Neural progenitor cell (in vitro differentiated cells): ENCODE measurements at regions not wholly inside any gene's neighbourhood (a gene's known extent, or its start where the extent isn't known, plus 50 kb on each side); places are given as distances from the start of the nearest gene placed in this dataset.
"Not testable (repeated sequence)": the region's sequence is repeated elsewhere in the genome, so short reads cannot be mapped to it uniquely, and the experiment has no call there.

Experiments
- DNase-seq: peaks from one replicate; pipeline ENCODE4 v3.0.0-alpha.2; 2016; ENCODE audit warnings: low spot score
- H2AFZ ChIP-seq: fragments of 200-600 bp; sonication (generic); replicated peaks from 2 replicates; pipeline ENCODE4 v1.6.1; 2016; ENCODE audit warnings: antibody characterized with exemption
- H3F3A ChIP-seq: fragments of 200-600 bp; sonication (generic); 2 replicates; pipeline ENCODE4 v1.6.1; 2016; ENCODE audit warnings: antibody characterized with exemption, low read depth
- H3K27ac ChIP-seq: fragments of 200-600 bp; sonication (generic); 2 replicates; pipeline ENCODE4 v1.5.1; 2016; ENCODE audit warnings: mild to moderate bottlenecking
- H3K27me3 ChIP-seq: fragments of 200-600 bp; sonication (generic); 2 replicates; pipeline ENCODE4 v1.6.1; 2016; ENCODE audit warnings: mild to moderate bottlenecking, moderate library complexity
- H3K36me3 ChIP-seq: fragments of 200-600 bp; sonication (generic); 2 replicates; pipeline ENCODE4 v1.5.1; 2016
- H3K4me1 ChIP-seq: fragments of 200-600 bp; sonication (generic); 2 replicates; pipeline ENCODE4 v1.6.1; 2016; ENCODE audit warnings: mixed run types
- H3K4me2 ChIP-seq: fragments of 200-600 bp; sonication (generic); 2 replicates; pipeline ENCODE4 v1.6.1; 2016
- H3K4me3 ChIP-seq: fragments of 200-600 bp; sonication (generic); 2 replicates; pipeline ENCODE4 v1.5.1; 2016
- H3K79me2 ChIP-seq: fragments of 200-600 bp; sonication (generic); 2 replicates; pipeline ENCODE4 v1.6.1; 2016; ENCODE audit warnings: low read depth
- H3K9ac ChIP-seq: fragments of 200-600 bp; sonication (generic); 2 replicates; pipeline ENCODE4 v1.6.1; 2016
- H3K9me3 ChIP-seq: fragments of 200-600 bp; sonication (generic); 2 replicates; pipeline ENCODE4 v1.5.1; 2016; ENCODE audit warnings: low read depth
- H4K20me1 ChIP-seq: fragments of 200-600 bp; sonication (generic); 2 replicates; pipeline ENCODE4 v1.6.1; 2016; ENCODE audit warnings: low read depth
- H3K27ac Mint-ChIP-seq: 3 replicates; pipeline ENCODE4 v1.8.0; 2021; ENCODE audit warnings: mixed read lengths
- H3K27me3 Mint-ChIP-seq: 2 replicates; pipeline ENCODE4 v1.8.0; 2022; ENCODE audit warnings: low read depth, mild to moderate bottlenecking, inconsistent platforms, moderate library complexity, mixed read lengths; ENCODE audit not compliant: insufficient read depth
- H3K36me3 Mint-ChIP-seq: 3 replicates; pipeline ENCODE4 v1.8.0; 2021; ENCODE audit warnings: mixed read lengths
- H3K4me1 Mint-ChIP-seq: 3 replicates; pipeline ENCODE4 v1.8.0; 2021; ENCODE audit warnings: mixed read lengths
- H3K4me3 Mint-ChIP-seq: 3 replicates; pipeline ENCODE4 v1.8.0; 2021; ENCODE audit warnings: mild to moderate bottlenecking, moderate library complexity, mixed read lengths
- H3K9me3 Mint-ChIP-seq: 3 replicates; pipeline ENCODE4 v1.8.0; 2020; ENCODE audit warnings: mixed read lengths
- CTCF ChIP-seq: fragments of 200-600 bp; sonication (generic); IDR thresholded peaks from 2 replicates; pipeline ENCODE4 v1.5.1; 2017; ENCODE audit warnings: antibody characterized with exemption, mild to moderate bottlenecking
- EZH2 ChIP-seq: fragments of 200-600 bp; sonication (generic); IDR thresholded peaks from 2 replicates; pipeline ENCODE4 v1.6.1; 2017; ENCODE audit warnings: antibody characterized with exemption, mild to moderate bottlenecking, moderate library complexity
- EZH2phosphoT487 ChIP-seq: fragments of 200-600 bp; sonication (generic); IDR thresholded peaks from 2 replicates; pipeline ENCODE4 v1.6.1; 2017; ENCODE audit warnings: antibody characterized with exemption

- DNase-seq, H3K36me3 Mint-ChIP-seq, H3K27me3 Mint-ChIP-seq, H3K4me3 ChIP-seq, H3K4me3 Mint-ChIP-seq, H3K27me3 ChIP-seq, H3K4me2 ChIP-seq, H3K9ac ChIP-seq, H3K79me2 ChIP-seq, H3K27ac ChIP-seq, H3K27ac Mint-ChIP-seq, H3F3A ChIP-seq, H4K20me1 ChIP-seq, H3K4me1 ChIP-seq, H3K36me3 ChIP-seq, H3K4me1 Mint-ChIP-seq, H2AFZ ChIP-seq: not testable (repeated sequence)
- peaks cover 21% of the 10 kb centered on the region for H3K9me3 Mint-ChIP-seq
- peaks cover 15% of the 10 kb centered on the region for H3K9me3 ChIP-seq
Observed at GRCh38 chr15:20337238-20337637, 204.4 kb downstream of the GOLGA6L6 start.

GRCh38 chr15:20334451-20334850 is 207.1 kb downstream of the GOLGA6L6 start:
- not testable (repeated sequence) for H3F3A ChIP-seq, H3K4me1 ChIP-seq, H3K79me2 ChIP-seq, H3K27ac Mint-ChIP-seq, H2AFZ ChIP-seq, H3K27ac ChIP-seq, H3K4me2 ChIP-seq, DNase-seq, H3K9ac ChIP-seq, H3K36me3 Mint-ChIP-seq, H3K27me3 Mint-ChIP-seq, H3K27me3 ChIP-seq, H3K36me3 ChIP-seq, H3K4me1 Mint-ChIP-seq, H4K20me1 ChIP-seq, H3K4me3 ChIP-seq, H3K4me3 Mint-ChIP-seq
- H3K9me3 ChIP-seq = peaks cover 15% of the 10 kb centered on the region
- peaks cover 21% of the 10 kb centered on the region for H3K9me3 Mint-ChIP-seq

- not testable (repeated sequence) for H3K36me3 ChIP-seq, H3K27ac ChIP-seq, H3K9ac ChIP-seq, H3K27ac Mint-ChIP-seq, H3F3A ChIP-seq, H3K4me1 ChIP-seq, DNase-seq, H4K20me1 ChIP-seq, H3K4me2 ChIP-seq, H3K27me3 ChIP-seq, H3K79me2 ChIP-seq, H3K27me3 Mint-ChIP-seq, H3K4me3 ChIP-seq, H3K4me1 Mint-ChIP-seq, H2AFZ ChIP-seq, H3K4me3 Mint-ChIP-seq, H3K36me3 Mint-ChIP-seq, H3K9me3 Mint-ChIP-seq
- peaks cover 19% of the 10 kb centered on the region for H3K9me3 ChIP-seq
Observed at GRCh38 chr15:20325751-20326150, 215.8 kb downstream of the GOLGA6L6 start.

- not testable (repeated sequence) for H3K4me3 Mint-ChIP-seq, H3K27me3 Mint-ChIP-seq, H3K9ac ChIP-seq, H3K27ac Mint-ChIP-seq, H3K27me3 ChIP-seq, DNase-seq, H3K4me2 ChIP-seq, H3K4me1 ChIP-seq, H3K79me2 ChIP-seq, H3F3A ChIP-seq, H3K4me3 ChIP-seq, H3K36me3 Mint-ChIP-seq, H2AFZ ChIP-seq, H3K4me1 Mint-ChIP-seq, H4K20me1 ChIP-seq, H3K9me3 Mint-ChIP-seq, H3K27ac ChIP-seq, H3K36me3 ChIP-seq
- H3K9me3 ChIP-seq = peaks cover 46% of the 10 kb centered on the region
Observed at GRCh38 chr15:20317132-20317531, 224.5 kb downstream of the GOLGA6L6 start.

- not testable (repeated sequence) for H3K27ac Mint-ChIP-seq, H3K4me1 ChIP-seq, H3K36me3 Mint-ChIP-seq
Observed at GRCh38 chr15:20311014-20311680, 230.5 kb downstream of the GOLGA6L6 start.

GRCh38 chr15:20310603-20311002 is 231.0 kb downstream of the GOLGA6L6 start:
- H3K27ac Mint-ChIP-seq = no peak overlapping the region
- Histone ChIP-seq H3K9me3 (peaks cover 43% of the 10 kb centered on the region), H3K27ac (no peak overlapping the region), H3K4me1 (no peaks in the 10 kb centered on the region), H2AFZ (no peak overlapping the region), H3K4me2 (no peak overlapping the region), H4K20me1 (no peaks in the 10 kb centered on the region), H3K79me2 (no peaks in the 10 kb centered on the region), H3K27me3 (no peaks in the 10 kb centered on the region), H3K4me3 (peak overlapping the region; percentile 1), H3K36me3 (no peaks in the 10 kb centered on the region), H3K9ac (no peak overlapping the region), H3F3A (no peaks in the 10 kb centered on the region)
- no peaks in the 10 kb centered on the region for H3K36me3 Mint-ChIP-seq
- no peaks in the 10 kb centered on the region for H3K27me3 Mint-ChIP-seq
- no peak for DNase-seq
- H3K4me3 Mint-ChIP-seq = no peak overlapping the region
- H3K9me3 Mint-ChIP-seq = peaks cover 5% of the 10 kb centered on the region
- TF ChIP-seq EZH2phosphoT487 = no peak
- TF ChIP-seq CTCF = no peak
- TF ChIP-seq EZH2 = no peak
- no peaks in the 10 kb centered on the region for H3K4me1 Mint-ChIP-seq

More at GRCh38 chr15:20311014-20311680, 230.5 kb downstream of the GOLGA6L6 start:
- not testable (repeated sequence) for H3K4me3 Mint-ChIP-seq, H3K36me3 ChIP-seq, H2AFZ ChIP-seq, H3K4me1 Mint-ChIP-seq, H3K79me2 ChIP-seq, H3K9ac ChIP-seq, H3K4me3 ChIP-seq, DNase-seq, H3F3A ChIP-seq, H3K4me2 ChIP-seq, H3K27me3 ChIP-seq, H3K27ac ChIP-seq, H4K20me1 ChIP-seq, H3K27me3 Mint-ChIP-seq, H3K9me3 Mint-ChIP-seq
- peaks cover 43% of the 10 kb centered on the region for H3K9me3 ChIP-seq

- H3K79me2 ChIP-seq, H3K36me3 Mint-ChIP-seq, H3K27ac ChIP-seq, H4K20me1 ChIP-seq, H2AFZ ChIP-seq, H3F3A ChIP-seq, H3K4me1 ChIP-seq, H3K4me2 ChIP-seq, H3K36me3 ChIP-seq, H3K27me3 Mint-ChIP-seq, DNase-seq, H3K4me3 ChIP-seq, H3K4me1 Mint-ChIP-seq, H3K27me3 ChIP-seq, H3K9me3 Mint-ChIP-seq, H3K4me3 Mint-ChIP-seq, H3K27ac Mint-ChIP-seq, H3K9ac ChIP-seq: not testable (repeated sequence)
- H3K9me3 ChIP-seq = peaks cover 43% of the 10 kb centered on the region
Observed at GRCh38 chr15:20309966-20310365, 231.6 kb downstream of the GOLGA6L6 start.
